Stimulated activated CD4-positive, alpha-beta T cell treated with anti-CD3 and anti-CD28 coated beads, Interleukin-15, amount 100 ng/mL, for 24 hours (primary cell): ENCODE measurements at regions not wholly inside any gene's neighbourhood (a gene's known extent, or its start where the extent isn't known, plus 50 kb on each side); places are given as distances from the start of the nearest gene placed in this dataset.
"Not testable (repeated sequence)": the region's sequence is repeated elsewhere in the genome, so short reads cannot be mapped to it uniquely, and the experiment has no call there.

Experiments used
- DNase-seq: peaks from one replicate; pipeline ENCODE4 v3.0.0-alpha.2; 2020

GRCh38 chr1:38608202-38608864 is 251.2 kb downstream of the RRAGC start:
- peak; percentile 31 for DNase-seq

- DNase-seq, result no peak
Observed at GRCh38 chr1:38607526-38607925, 252.0 kb downstream of the RRAGC start.

- no peak for DNase-seq
Observed at GRCh38 chr1:38605063-38605462, 254.5 kb downstream of the RRAGC start.

- DNase-seq, result no peak
Observed at GRCh38 chr1:38603907-38604306, 255.7 kb downstream of the RRAGC start.

- DNase-seq, result no peak
Observed at GRCh38 chr1:38600905-38601304, 258.7 kb downstream of the RRAGC start.

GRCh38 chr1:38600286-38600685 is 259.3 kb downstream of the RRAGC start:
- DNase-seq, result no peak

- no peak for DNase-seq
Observed at GRCh38 chr1:38598118-38598517, 261.5 kb downstream of the RRAGC start.

- no peak for DNase-seq
Observed at GRCh38 chr1:38589036-38589435, 270.5 kb downstream of the RRAGC start.

GRCh38 chr1:38587766-38588165 is 271.8 kb downstream of the RRAGC start:
- DNase-seq, result no peak

- DNase-seq, result peak; percentile 70
Observed at GRCh38 chr1:38586993-38587646, 272.5 kb downstream of the RRAGC start.

GRCh38 chr1:38585971-38586370 is 273.6 kb downstream of the RRAGC start:
- DNase-seq, result no peak

- no peak for DNase-seq
Observed at GRCh38 chr1:38585460-38585859, 274.1 kb downstream of the RRAGC start.

- no peak for DNase-seq
Observed at GRCh38 chr1:38584448-38585355, 274.9 kb downstream of the RRAGC start.

- DNase-seq, result not testable (repeated sequence)
Observed at GRCh38 chr1:38583287-38583686, 276.3 kb downstream of the RRAGC start.

- DNase-seq, result no peak
Observed at GRCh38 chr1:38581396-38581795, 278.2 kb downstream of the RRAGC start.

- no peak for DNase-seq
Observed at GRCh38 chr1:38580594-38580993, 279.0 kb downstream of the RRAGC start.

GRCh38 chr1:38579056-38579455 is 280.5 kb downstream of the RRAGC start:
- no peak for DNase-seq

- peak; percentile 27 for DNase-seq
Observed at GRCh38 chr1:38578271-38578951, 281.2 kb downstream of the RRAGC start.

- DNase-seq, result no peak
Observed at GRCh38 chr1:38577937-38578270, 281.7 kb downstream of the RRAGC start.

GRCh38 chr1:38577385-38577784 is 282.2 kb downstream of the RRAGC start:
- no peak for DNase-seq

- DNase-seq, result no peak
Observed at GRCh38 chr1:38576241-38576640, 283.3 kb downstream of the RRAGC start.

- DNase-seq, result no peak
Observed at GRCh38 chr1:38571726-38572125, 287.8 kb downstream of the RRAGC start.

- no peak for DNase-seq
Observed at GRCh38 chr1:38570657-38570975, 289.0 kb downstream of the RRAGC start.
